A673 (cell line): ENCODE measurements at regions not wholly inside any gene's neighbourhood (a gene's known extent, or its start where the extent isn't known, plus 50 kb on each side); places are given as distances from the start of the nearest gene placed in this dataset.

ENCODE experiments used
- BruUV-seq: library from RNA; stranded (reverse); fragments of 400-500 nt; replicated peaks from 2 replicates; lab custom pipeline; 2021; lab: Mats Ljungman, UMichigan
- CTCF ChIA-PET: fragments of 300-600 bp; sonication (Branson Sonifier 250); formaldehyde crosslinking; loops from one replicate; lab custom pipeline; 2022; ENCODE audit warnings: antibody characterized with exemption; lab: Charles Lee
- POLR2A ChIA-PET: fragments of 300-600 bp; sonication (Branson Sonifier 250); formaldehyde crosslinking; loops from one replicate; lab custom pipeline; 2022; ENCODE audit warnings: antibody characterized with exemption; ENCODE audit not compliant: low non-redundant PET; lab: Charles Lee
- DNase-seq: peaks from one replicate; pipeline ENCODE4 v3.0.0-alpha.2; 2015; ENCODE audit warnings: low spot score
- H3K27ac ChIP-seq: fragments of 200-600 bp; sonication (generic); 2 replicates; pipeline ENCODE4 v1.5.1; 2016; ENCODE audit warnings: mixed run types, low read depth, mild to moderate bottlenecking, mixed read lengths, antibody characterized with exemption, low read length; ENCODE audit not compliant: poor library complexity, severe bottlenecking
- H3K27me3 ChIP-seq: fragments of 200-600 bp; sonication (generic); replicated peaks from 2 replicates; pipeline ENCODE4 v1.6.1; 2017; ENCODE audit warnings: mixed run types, low read depth, mild to moderate bottlenecking, mixed read lengths, antibody characterized with exemption, low read length; ENCODE audit not compliant: insufficient read depth, poor library complexity
- H3K36me3 ChIP-seq: fragments of 200-600 bp; sonication (generic); 2 replicates; pipeline ENCODE4 v1.6.1; 2016; ENCODE audit warnings: mixed run types, mild to moderate bottlenecking, mixed read lengths, antibody characterized with exemption, low read length; ENCODE audit not compliant: insufficient read depth, poor library complexity, severe bottlenecking
- H3K4me1 ChIP-seq: fragments of 200-600 bp; sonication (generic); 2 replicates; pipeline ENCODE4 v1.6.1; 2017; ENCODE audit warnings: mixed run types, mild to moderate bottlenecking, mixed read lengths, antibody characterized with exemption, low read length; ENCODE audit not compliant: insufficient read depth, poor library complexity, severe bottlenecking
- H3K4me3 ChIP-seq: fragments of 200-600 bp; sonication (generic); 2 replicates; pipeline ENCODE4 v1.5.1; 2016; ENCODE audit warnings: low read depth, mixed run types, mild to moderate bottlenecking, mixed read lengths, low read length; ENCODE audit not compliant: poor library complexity, severe bottlenecking
- H3K9me3 ChIP-seq: fragments of 200-600 bp; sonication (generic); 2 replicates; pipeline ENCODE4 v1.6.1; 2016; ENCODE audit warnings: mixed run types, low read depth, mild to moderate bottlenecking, mixed read lengths, antibody characterized with exemption, low read length; ENCODE audit not compliant: poor library complexity, severe bottlenecking
- EZH2 ChIP-seq: fragments of 200-600 bp; sonication (generic); IDR thresholded peaks from 2 replicates; pipeline ENCODE4 v1.6.1; 2017; ENCODE audit warnings: borderline replicate concordance, low read depth, mild to moderate bottlenecking, mixed read lengths, antibody characterized with exemption, low read length; ENCODE audit not compliant: poor library complexity, severe bottlenecking
- intact Hi-C: fragments of 100-400 bp; cut with micrococcal nuclease; formaldehyde crosslinking; loops from one replicate; pipeline ENCODE4 v1.10.0; 2022; ENCODE audit not compliant: unreplicated experiment
- TF ChIP-seq, protein P1 (sequence below): fragments of 300-800, 200-600 bp; sonication (generic); conservative IDR thresholded peaks from 2 replicates; pipeline ENCODE4 v1.5.1; 2017; ENCODE audit warnings: low read depth, mild to moderate bottlenecking, antibody characterized with exemption, low read length, moderate library complexity, mixed read lengths

DNA sequence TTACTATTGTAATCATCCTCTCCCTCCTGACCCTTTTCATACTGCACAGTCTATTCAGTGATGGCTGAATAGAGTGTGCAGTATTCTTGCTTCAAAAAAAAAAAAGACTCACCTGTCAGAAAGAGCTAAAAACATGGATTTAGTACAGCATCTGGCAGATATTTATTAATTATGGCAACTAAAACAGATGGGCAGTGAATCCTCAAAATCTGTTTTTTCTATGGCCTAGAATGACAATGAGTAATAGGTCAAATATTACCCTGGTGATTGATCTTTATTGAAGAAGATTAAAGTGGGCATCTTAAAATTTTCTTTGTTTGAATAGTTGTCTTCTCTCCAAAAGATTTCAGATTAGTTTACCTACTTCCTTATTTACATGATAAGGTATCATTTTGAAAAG, 543.6 kb downstream of the FOXG1 start:
- Histone ChIP-seq H3K27ac (no peak overlapping the region), H3K4me3 (no peak overlapping the region), H3K9me3 (no peaks in the 10 kb centered on the region), H3K4me1 (no peaks in the 10 kb centered on the region), H3K27me3 (peaks cover 4% of the 10 kb centered on the region), H3K36me3 (no peaks in the 10 kb centered on the region)
- intact Hi-C loops: no loop called here
- POLR2A ChIA-PET: no interaction called here
- CTCF ChIA-PET: no interaction called here
- DNase-seq: no peak
- no TSS peak for BruUV-seq
- TF ChIP-seq EZH2: no peak
- TF ChIP-seq, protein P1, sequence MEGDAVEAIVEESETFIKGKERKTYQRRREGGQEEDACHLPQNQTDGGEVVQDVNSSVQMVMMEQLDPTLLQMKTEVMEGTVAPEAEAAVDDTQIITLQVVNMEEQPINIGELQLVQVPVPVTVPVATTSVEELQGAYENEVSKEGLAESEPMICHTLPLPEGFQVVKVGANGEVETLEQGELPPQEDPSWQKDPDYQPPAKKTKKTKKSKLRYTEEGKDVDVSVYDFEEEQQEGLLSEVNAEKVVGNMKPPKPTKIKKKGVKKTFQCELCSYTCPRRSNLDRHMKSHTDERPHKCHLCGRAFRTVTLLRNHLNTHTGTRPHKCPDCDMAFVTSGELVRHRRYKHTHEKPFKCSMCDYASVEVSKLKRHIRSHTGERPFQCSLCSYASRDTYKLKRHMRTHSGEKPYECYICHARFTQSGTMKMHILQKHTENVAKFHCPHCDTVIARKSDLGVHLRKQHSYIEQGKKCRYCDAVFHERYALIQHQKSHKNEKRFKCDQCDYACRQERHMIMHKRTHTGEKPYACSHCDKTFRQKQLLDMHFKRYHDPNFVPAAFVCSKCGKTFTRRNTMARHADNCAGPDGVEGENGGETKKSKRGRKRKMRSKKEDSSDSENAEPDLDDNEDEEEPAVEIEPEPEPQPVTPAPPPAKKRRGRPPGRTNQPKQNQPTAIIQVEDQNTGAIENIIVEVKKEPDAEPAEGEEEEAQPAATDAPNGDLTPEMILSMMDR: no peak

DNA sequence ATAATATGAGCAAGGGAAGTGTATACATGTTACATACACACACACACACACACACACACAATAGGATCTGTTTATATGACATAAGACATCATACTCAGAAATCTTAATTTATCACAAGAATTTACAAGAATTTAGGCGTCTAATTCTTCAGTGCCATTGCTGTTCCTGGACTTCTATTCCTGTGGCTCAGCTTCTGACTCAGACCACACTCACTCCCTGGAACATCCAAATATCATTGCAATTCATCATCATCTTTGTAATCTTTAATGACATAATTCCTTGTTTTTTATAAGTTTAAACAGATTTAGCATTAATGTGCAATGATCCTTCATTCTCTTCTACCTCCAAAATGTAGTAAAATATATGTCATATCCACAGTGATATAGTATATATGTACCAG, 544.2 kb downstream of the FOXG1 start:
- Histone ChIP-seq H3K36me3 (no peaks in the 10 kb centered on the region), H3K27ac (no peak overlapping the region), H3K27me3 (peaks cover 4% of the 10 kb centered on the region), H3K4me1 (no peaks in the 10 kb centered on the region), H3K9me3 (no peaks in the 10 kb centered on the region), H3K4me3 (no peak overlapping the region)
- ChIA-PET CTCF (no interaction called here), POLR2A (no interaction called here)
- TF ChIP-seq, protein P1: no peak
- TF ChIP-seq EZH2: no peak
- intact Hi-C loops: no loop called here
- no peak for DNase-seq
- no TSS peak for BruUV-seq

DNA sequence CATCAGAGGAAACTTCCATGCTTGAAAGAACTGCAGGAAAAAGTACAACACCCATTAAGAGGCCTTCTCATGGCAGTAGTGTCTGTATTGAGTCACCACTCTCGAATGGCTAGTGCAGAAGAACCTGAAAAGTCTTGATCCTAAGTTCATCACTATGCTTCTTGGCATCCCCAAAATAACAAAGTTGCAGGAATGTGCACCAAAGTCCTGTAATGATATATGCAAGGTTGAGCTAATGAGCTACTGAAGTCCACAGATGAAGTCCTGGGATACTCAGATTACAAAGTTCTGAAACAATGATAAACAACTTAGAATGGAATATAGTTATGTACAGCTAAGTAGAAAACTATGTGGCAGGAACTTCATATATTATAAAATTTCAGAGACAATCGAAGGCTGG, 545.4 kb downstream of the FOXG1 start:
- CTCF ChIA-PET: no interaction called here
- Histone ChIP-seq H3K27ac (no peak overlapping the region), H3K4me3 (no peak overlapping the region), H3K36me3 (no peaks in the 10 kb centered on the region), H3K27me3 (peaks cover 4% of the 10 kb centered on the region), H3K4me1 (no peaks in the 10 kb centered on the region), H3K9me3 (no peaks in the 10 kb centered on the region)
- no TSS peak for BruUV-seq
- TF ChIP-seq EZH2: no peak
- TF ChIP-seq, protein P1: no peak
- no peak for DNase-seq
- intact Hi-C loops: no loop called here
- POLR2A ChIA-PET: interaction anchor here (0.6 kb wide), 1 partner anchor 110 kb away, joined by 4 read pairs; no protein-coding TSS in a partner anchor
